ENCODE measurements at regions not wholly inside any gene's neighbourhood (a gene's known extent, or its start where the extent isn't known, plus 50 kb on each side); places are given as distances from the start of the nearest gene placed in this dataset.

- H3K27me3 Mint-ChIP-seq (ENCODE audit: insufficient read depth), result no peaks in the 10 kb centered on the region
- no peaks in the 10 kb centered on the region for H3K36me3 Mint-ChIP-seq (ENCODE audit: low read depth)
- no peak for DNase-seq
- no peaks in the 10 kb centered on the region for H3K9me3 Mint-ChIP-seq
- no peak overlapping the region for H3K4me3 Mint-ChIP-seq
- H3K4me1 Mint-ChIP-seq (ENCODE audit: low read depth), result peaks cover 3% of the 10 kb centered on the region; the same call in 1 of the 2 replicates
- H3K27ac Mint-ChIP-seq, result no peak overlapping the region
- TF ChIP-seq CTCF (IDR thresholded peaks at IDR 0.05), result no peak
Measured at GRCh38 chr21:21605521-21605920, 607.3 kb downstream of the NCAM2 start.

GRCh38 chr21:21606041-21606440 is 607.8 kb downstream of the NCAM2 start:
- Mint-ChIP-seq H3K27ac (no peak overlapping the region), H3K4me3 (no peak overlapping the region), H3K4me1 (ENCODE audit: low read depth) (peaks cover 8% of the 10 kb centered on the region; the same call in 1 of the 2 replicates), H3K9me3 (no peaks in the 10 kb centered on the region), H3K36me3 (ENCODE audit: low read depth) (no peaks in the 10 kb centered on the region), H3K27me3 (ENCODE audit: insufficient read depth) (no peaks in the 10 kb centered on the region)
- no peak for TF ChIP-seq CTCF (IDR thresholded peaks at IDR 0.05)
- no peak for DNase-seq

- Mint-ChIP-seq H3K36me3 (ENCODE audit: low read depth) (no peaks in the 10 kb centered on the region), H3K4me1 (ENCODE audit: low read depth) (peaks cover 29% of the 10 kb centered on the region), H3K4me3 (peak overlapping the region; percentile 53), H3K9me3 (no peaks in the 10 kb centered on the region), H3K27me3 (ENCODE audit: insufficient read depth) (no peaks in the 10 kb centered on the region; the same call in none of the 2 replicates), H3K27ac (peak overlapping the region; percentile 73)
- peak; percentile 70 for DNase-seq
- TF ChIP-seq CTCF (IDR thresholded peaks at IDR 0.05), result no peak
Measured at GRCh38 chr21:21612466-21612865, 614.3 kb downstream of the NCAM2 start.

GRCh38 chr21:21614966-21615365 is 616.8 kb downstream of the NCAM2 start:
- no peaks in the 10 kb centered on the region for H3K9me3 Mint-ChIP-seq

GRCh38 chr21:21622460-21623234 is 624.4 kb downstream of the NCAM2 start:
- Mint-ChIP-seq H3K27me3 (ENCODE audit: insufficient read depth) (no peaks in the 10 kb centered on the region; the same call in 1 of the 2 replicates), H3K27ac (no peak overlapping the region), H3K4me1 (ENCODE audit: low read depth) (peaks cover 42% of the 10 kb centered on the region), H3K4me3 (peak overlapping the region; percentile 49; the same call in 1 of the 2 replicates), H3K36me3 (ENCODE audit: low read depth) (no peaks in the 10 kb centered on the region), H3K9me3 (no peaks in the 10 kb centered on the region)
- no peak for TF ChIP-seq CTCF (IDR thresholded peaks at IDR 0.05)
- DNase-seq, result no peak

More at GRCh38 chr21:21614966-21615365, 616.8 kb downstream of the NCAM2 start:
- TF ChIP-seq CTCF (IDR thresholded peaks at IDR 0.05), result no peak
- Mint-ChIP-seq H3K4me1 (ENCODE audit: low read depth) (peaks cover 32% of the 10 kb centered on the region), H3K4me3 (no peak overlapping the region), H3K27me3 (ENCODE audit: insufficient read depth) (no peaks in the 10 kb centered on the region; the same call in none of the 2 replicates), H3K27ac (no peak overlapping the region), H3K36me3 (ENCODE audit: low read depth) (no peaks in the 10 kb centered on the region)
- DNase-seq, result no peak
